Ovary (tissue), 7 donors: ENCODE measurements at regions not wholly inside any gene's neighbourhood (a gene's known extent, or its start where the extent isn't known, plus 50 kb on each side); places are given as distances from the start of the nearest gene placed in this dataset.

ENCODE experiments used
- DNase-seq, 5 donors: peaks; one replicate each; pipeline ENCODE4 v3.0.0-alpha.2; 2019 to 2020
- H3K27ac ChIP-seq, 2 donors: fragments of 200-600 bp; one replicate each; pipeline versions ENCODE4 v1.5.1 to v1.8.0; 2019 to 2022
- H3K27me3 ChIP-seq: fragments of 200-600 bp; one replicate; pipeline ENCODE4 v1.8.0; 2022
- H3K36me3 ChIP-seq: fragments of 200-600 bp; sonication (generic); one replicate; pipeline ENCODE4 v1.5.1; 2019
- H3K4me1 ChIP-seq: one replicate; pipeline ENCODE4 v1.8.1; 2013; ENCODE audit warnings: mild to moderate bottlenecking, moderate library complexity; ENCODE audit not compliant: insufficient read depth
- H3K4me3 ChIP-seq: fragments of 200-600 bp; sonication (generic); one replicate; pipeline ENCODE4 v1.5.1; 2017
- H3K9me3 ChIP-seq, 2 donors: fragments of 200-600 bp in 1 of 2; sonication (generic) in 1 of 2; one replicate each; pipeline versions ENCODE4 v1.5.1 to v1.8.1; 2013 to 2019; ENCODE audit warnings: mild to moderate bottlenecking in 1 of 2, moderate library complexity in 1 of 2
- CTCF ChIP-seq, 3 donors: fragments of 450-650 bp in 2 of 3; fragments of 200-600 bp in 1 of 3; IDR thresholded peaks; one replicate each; pipeline versions ENCODE4 v1.5.1 to v1.8.0; 2016 to 2022; ENCODE audit warnings: antibody characterized with exemption in 3 of 3, mild to moderate bottlenecking in 1 of 3
- EP300 ChIP-seq: sonication (generic); formaldehyde crosslinking; IDR thresholded peaks from one replicate; pipeline ENCODE4 v1.6.1; 2017; ENCODE audit warnings: antibody characterized with exemption
- POLR2A ChIP-seq: fragments of 450-650 bp; IDR thresholded peaks from one replicate; pipeline ENCODE4 v1.6.1; 2017; ENCODE audit warnings: antibody characterized with exemption, mild to moderate bottlenecking, moderate library complexity
- WGBS, 3 donors: extraction: QIAGEN DNeasy Blood & Tissue Kit in 1 of 3; methylation state at CpG; one replicate each; pipeline versions ENCODE4 v1.1.5 to v1.1.7; 2013 to 2017; 5-methylcytosine and 5-hydroxymethylcytosine counted together
- intact Hi-C, 4 donors: fragments of 100-400 bp; cut with DNase I; formaldehyde crosslinking; loops; one replicate each; pipeline versions ENCODE4 v1.11.0 to v1.15.1; 2022 to 2023
- donor health status: DM: no; HTN: no; CAD: no; lungs with moderate emphysema.
- donor health status: DM: no; HTN: no; CAD: no.
- donor health status: Bipolar disorder and iron deficiency.
- donor health status: DM: no; HTN: no; CAD: no.
- donor health status: DM: yes; HTN: yes; CAD: no.

- intact Hi-C loops: no loop called here
- no peak overlapping the region for H3K27ac ChIP-seq
- 73 to 87% (median 78%) methylated on average over 2 of the region's 2 CpGs for WGBS, 3 donors
- no peaks in the 10 kb centered on the region for H3K27me3 ChIP-seq
- H3K4me1 ChIP-seq: no peaks in the 10 kb centered on the region
- DNase-seq: no peak
- H3K36me3 ChIP-seq: no peaks in the 10 kb centered on the region
- TF ChIP-seq EP300 (no peak), CTCF (IDR thresholded peaks at IDR 0.05) (no peak), POLR2A (no peak)
- no peaks in the 10 kb centered on the region for H3K9me3 ChIP-seq
- no peak overlapping the region for H3K4me3 ChIP-seq
These were observed 2293.1 kb downstream of the PCDH7 start for GRCh38 chr4:33013282-33013681.

DNA sequence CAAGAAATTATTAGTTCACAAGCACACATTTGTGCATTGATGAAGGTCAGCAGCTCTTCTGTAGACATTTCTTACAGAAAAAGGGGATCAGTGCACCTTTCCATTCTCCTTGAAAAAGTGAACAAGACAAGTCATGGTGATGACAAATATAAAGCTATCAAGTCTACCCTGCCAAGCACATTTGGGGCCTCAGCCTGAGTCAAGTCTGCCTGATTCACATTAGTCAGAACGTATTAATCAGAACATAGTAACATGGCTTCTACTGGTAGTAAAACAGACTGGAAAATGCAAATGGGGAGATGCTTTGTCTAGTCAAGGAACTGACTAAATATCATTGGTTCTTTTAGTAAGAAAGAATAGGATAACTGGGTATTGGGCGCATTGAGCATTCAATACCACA lies 2305.1 kb downstream of the PCDH7 start:
- no peaks in the 10 kb centered on the region for H3K27me3 ChIP-seq
- intact Hi-C loops: no loop called here
- H3K27ac ChIP-seq: no peak overlapping the region
- no peaks in the 10 kb centered on the region for H3K4me1 ChIP-seq
- TF ChIP-seq POLR2A (no peak), CTCF (IDR thresholded peaks at IDR 0.05) (no peak), EP300 (no peak)
- no peak overlapping the region for H3K4me3 ChIP-seq
- 88 to 97% (median 94%) methylated on average over 2 of the region's 2 CpGs for WGBS, 3 donors
- H3K9me3 ChIP-seq: no peaks in the 10 kb centered on the region
- DNase-seq: no peak
- H3K36me3 ChIP-seq: no peaks in the 10 kb centered on the region

DNA sequence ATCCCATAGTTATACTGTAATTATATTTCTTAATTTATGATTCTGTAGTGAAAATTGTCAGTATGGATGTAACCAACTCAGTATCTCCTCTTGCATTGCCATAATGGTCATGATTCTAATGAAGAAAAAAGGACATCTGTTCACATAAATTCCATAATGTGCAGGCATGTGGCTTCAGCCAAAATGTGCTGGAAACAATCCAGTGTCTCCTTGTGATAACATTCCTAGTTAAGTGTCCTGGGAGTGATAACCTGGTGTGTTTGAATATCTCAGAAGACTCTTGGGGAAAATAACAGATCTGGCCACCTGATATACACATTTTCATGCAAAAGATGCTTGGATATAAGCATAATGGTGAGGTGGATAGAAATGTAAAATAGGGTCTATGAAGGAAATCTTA lies 2309.8 kb downstream of the PCDH7 start:
- no peaks in the 10 kb centered on the region for H3K9me3 ChIP-seq
- no peaks in the 10 kb centered on the region for H3K4me1 ChIP-seq
- no peaks in the 10 kb centered on the region for H3K27me3 ChIP-seq
- TF ChIP-seq CTCF (IDR thresholded peaks at IDR 0.05) (no peak), POLR2A (no peak), EP300 (no peak)
- H3K27ac ChIP-seq: no peak overlapping the region
- no peak for DNase-seq
- H3K4me3 ChIP-seq: no peak overlapping the region
- intact Hi-C loops: no loop called here
- no peaks in the 10 kb centered on the region for H3K36me3 ChIP-seq

- intact Hi-C loops: no loop called here
- DNase-seq: no peak
- Histone ChIP-seq H3K9me3 (no peaks in the 10 kb centered on the region), H3K4me1 (no peaks in the 10 kb centered on the region), H3K36me3 (no peaks in the 10 kb centered on the region), H3K27ac (no peak overlapping the region), H3K27me3 (no peaks in the 10 kb centered on the region), H3K4me3 (no peak overlapping the region)
- TF ChIP-seq POLR2A: no peak
- TF ChIP-seq CTCF (IDR thresholded peaks at IDR 0.05): no peak
- no peak for TF ChIP-seq EP300
These were observed 2311.2 kb downstream of the PCDH7 start for GRCh38 chr4:33031328-33031727.

DNA sequence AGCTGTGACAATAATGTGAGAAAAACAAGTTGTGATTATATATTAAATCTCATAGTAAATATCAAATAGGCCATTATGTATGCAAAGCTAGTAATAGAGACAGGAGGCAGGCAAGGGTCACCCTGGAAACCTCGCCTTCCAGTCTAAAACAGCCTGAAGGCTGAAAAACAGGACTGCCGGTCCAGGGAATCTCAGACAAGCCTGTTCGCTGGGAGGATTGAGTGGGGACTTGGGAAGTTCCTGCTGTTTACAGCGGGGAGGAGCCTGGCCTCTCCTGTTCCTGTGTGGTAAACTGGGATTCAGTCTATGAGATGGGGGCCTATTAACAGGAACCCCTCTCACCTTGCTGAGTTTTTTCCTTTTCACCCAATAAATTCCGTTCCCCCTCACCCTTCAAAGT lies 2317.3 kb downstream of the PCDH7 start:
- WGBS, 3 donors: 67 to 81% (median 81%) methylated on average over 5 of the region's 5 CpGs
- no peaks in the 10 kb centered on the region for H3K36me3 ChIP-seq

More for the DNA sequence above, 2317.3 kb downstream of the PCDH7 start:
- intact Hi-C loops: no loop called here
- no peak for DNase-seq
- no peak overlapping the region for H3K27ac ChIP-seq
- H3K4me1 ChIP-seq: no peaks in the 10 kb centered on the region
- no peak for TF ChIP-seq POLR2A
- no peak for TF ChIP-seq EP300
- no peak for TF ChIP-seq CTCF (IDR thresholded peaks at IDR 0.05)
- H3K27me3 ChIP-seq: no peaks in the 10 kb centered on the region
- no peak overlapping the region for H3K4me3 ChIP-seq
- no peaks in the 10 kb centered on the region for H3K9me3 ChIP-seq
